Spleen (tissue), 7 donors: ENCODE measurements at regions not wholly inside any gene's neighbourhood (a gene's known extent, or its start where the extent isn't known, plus 50 kb on each side); places are given as distances from the start of the nearest gene placed in this dataset.

Source experiments
- CTCF ChIP-seq, 11 experiments: fragments of 200-600 bp in 7 of 11; fragments of 450-650 bp in 4 of 11; sonication (generic) in 4 of 11; IDR thresholded peaks in 8 of 11; conservative IDR thresholded peaks in 3 of 11; 1 replicate in 7 of 11; 2 replicates in 4 of 11; pipeline versions ENCODE4 v1.4.0 to v1.8.0; 2016 to 2021; ENCODE audit warnings: antibody characterized with exemption in 11 of 11, inconsistent platforms in 4 of 11, mild to moderate bottlenecking in 1 of 11
- POLR2A ChIP-seq, 3 donors: fragments of 450-650 bp; IDR thresholded peaks; one replicate each; pipeline ENCODE4 v1.5.1; 2017; ENCODE audit warnings: antibody characterized with exemption in 3 of 3, mild to moderate bottlenecking in 1 of 3
- donor health status: DM: no; HTN: no; CAD: no; lungs with moderate emphysema.
- donor health status: DM: no; HTN: no; CAD: no.
- donor health status: DM: no; HTN: no; CAD: no.

- TF ChIP-seq CTCF (IDR thresholded peaks at IDR 0.05 in 8 of 11, conservative IDR thresholded peaks at IDR 0.05 in 3 of 11) (no peak), POLR2A (IDR thresholded peaks at IDR 0.05) (no peak)
These were observed 54.9 kb upstream of the TMEM108 start for GRCh38 chr3:132983143-132983770.
